ENCODE measurements at regions not wholly inside any gene's neighbourhood (a gene's known extent, or its start where the extent isn't known, plus 50 kb on each side); places are given as distances from the start of the nearest gene placed in this dataset.

GRCh38 chr13:58531614-58532013 is 900.1 kb downstream of the PCDH17 start (continued):
- TF ChIP-seq, protein P1, sequence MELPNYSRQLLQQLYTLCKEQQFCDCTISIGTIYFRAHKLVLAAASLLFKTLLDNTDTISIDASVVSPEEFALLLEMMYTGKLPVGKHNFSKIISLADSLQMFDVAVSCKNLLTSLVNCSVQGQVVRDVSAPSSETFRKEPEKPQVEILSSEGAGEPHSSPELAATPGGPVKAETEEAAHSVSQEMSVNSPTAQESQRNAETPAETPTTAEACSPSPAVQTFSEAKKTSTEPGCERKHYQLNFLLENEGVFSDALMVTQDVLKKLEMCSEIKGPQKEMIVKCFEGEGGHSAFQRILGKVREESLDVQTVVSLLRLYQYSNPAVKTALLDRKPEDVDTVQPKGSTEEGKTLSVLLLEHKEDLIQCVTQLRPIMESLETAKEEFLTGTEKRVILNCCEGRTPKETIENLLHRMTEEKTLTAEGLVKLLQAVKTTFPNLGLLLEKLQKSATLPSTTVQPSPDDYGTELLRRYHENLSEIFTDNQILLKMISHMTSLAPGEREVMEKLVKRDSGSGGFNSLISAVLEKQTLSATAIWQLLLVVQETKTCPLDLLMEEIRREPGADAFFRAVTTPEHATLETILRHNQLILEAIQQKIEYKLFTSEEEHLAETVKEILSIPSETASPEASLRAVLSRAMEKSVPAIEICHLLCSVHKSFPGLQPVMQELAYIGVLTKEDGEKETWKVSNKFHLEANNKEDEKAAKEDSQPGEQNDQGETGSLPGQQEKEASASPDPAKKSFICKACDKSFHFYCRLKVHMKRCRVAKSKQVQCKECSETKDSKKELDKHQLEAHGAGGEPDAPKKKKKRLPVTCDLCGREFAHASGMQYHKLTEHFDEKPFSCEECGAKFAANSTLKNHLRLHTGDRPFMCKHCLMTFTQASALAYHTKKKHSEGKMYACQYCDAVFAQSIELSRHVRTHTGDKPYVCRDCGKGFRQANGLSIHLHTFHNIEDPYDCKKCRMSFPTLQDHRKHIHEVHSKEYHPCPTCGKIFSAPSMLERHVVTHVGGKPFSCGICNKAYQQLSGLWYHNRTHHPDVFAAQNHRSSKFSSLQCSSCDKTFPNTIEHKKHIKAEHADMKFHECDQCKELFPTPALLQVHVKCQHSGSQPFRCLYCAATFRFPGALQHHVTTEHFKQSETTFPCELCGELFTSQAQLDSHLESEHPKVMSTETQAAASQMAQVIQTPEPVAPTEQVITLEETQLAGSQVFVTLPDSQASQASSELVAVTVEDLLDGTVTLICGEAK (IDR thresholded peaks at IDR 0.05), result no peak
- TF ChIP-seq, protein P1 (CRISPR knock-in tag; IDR thresholded peaks at IDR 0.05), result no peak
- TF ChIP-seq FOXO1 (CRISPR knock-in tag; IDR thresholded peaks at IDR 0.05), result 0 out of 2 replicates have a peak, but pooled peaks have one; percentile 28
- TF ChIP-seq ZNF570 (CRISPR knock-in tag; IDR thresholded peaks at IDR 0.05; ENCODE audit: borderline replicate concordance), result no peak
- TF ChIP-seq, protein P2, sequence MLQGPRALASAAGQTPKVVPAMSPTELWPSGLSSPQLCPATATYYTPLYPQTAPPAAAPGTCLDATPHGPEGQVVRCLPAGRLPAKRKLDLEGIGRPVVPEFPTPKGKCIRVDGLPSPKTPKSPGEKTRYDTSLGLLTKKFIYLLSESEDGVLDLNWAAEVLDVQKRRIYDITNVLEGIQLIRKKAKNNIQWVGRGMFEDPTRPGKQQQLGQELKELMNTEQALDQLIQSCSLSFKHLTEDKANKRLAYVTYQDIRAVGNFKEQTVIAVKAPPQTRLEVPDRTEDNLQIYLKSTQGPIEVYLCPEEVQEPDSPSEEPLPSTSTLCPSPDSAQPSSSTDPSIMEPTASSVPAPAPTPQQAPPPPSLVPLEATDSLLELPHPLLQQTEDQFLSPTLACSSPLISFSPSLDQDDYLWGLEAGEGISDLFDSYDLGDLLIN (CRISPR knock-in tag; IDR thresholded peaks at IDR 0.05; ENCODE audit: borderline replicate concordance), result no peak
- TF ChIP-seq SOX6 (IDR thresholded peaks at IDR 0.05), result no peak
- peak; percentile 67 for TF ChIP-seq SOX6 (CRISPR knock-in tag; IDR thresholded peaks at IDR 0.05)
- TF ChIP-seq ZNF550 (CRISPR knock-in tag; IDR thresholded peaks at IDR 0.05; ENCODE audit: borderline replicate concordance), result no peak
- peak; percentile 20; the same call in 1 of the 2 replicates for TF ChIP-seq FOXK1 (CRISPR knock-in tag; IDR thresholded peaks at IDR 0.05; ENCODE audit: borderline replicate concordance, low read depth)
- TF ChIP-seq ZNF24 (IDR thresholded peaks at IDR 0.05), result no peak
- TF ChIP-seq PAXIP1 (CRISPR knock-in tag; conservative IDR thresholded peaks at IDR 0.05), result peak; percentile 32
- no peak for TF ChIP-seq CERS6 (CRISPR knock-in tag; IDR thresholded peaks at IDR 0.05)
- no peak for TF ChIP-seq SAFB2 (CRISPR knock-in tag; IDR thresholded peaks at IDR 0.05; ENCODE audit: borderline replicate concordance, low read depth)
- TF ChIP-seq ZNF773 (CRISPR knock-in tag; IDR thresholded peaks at IDR 0.05; ENCODE audit: borderline replicate concordance), result no peak
- TF ChIP-seq MIXL1 (CRISPR knock-in tag; IDR thresholded peaks at IDR 0.05), result 0 out of 2 replicates have a peak, but pooled peaks have one; percentile 23
- peak; percentile 65 for TF ChIP-seq NR2C2 (CRISPR knock-in tag; IDR thresholded peaks at IDR 0.05; ENCODE audit: borderline replicate concordance)
- no peak for TF ChIP-seq SMARCE1 (IDR thresholded peaks at IDR 0.05; ENCODE audit: borderline replicate concordance)

Measured in HepG2 (cell line).